Heart right ventricle (tissue), 16 donors: ENCODE measurements at regions not wholly inside any gene's neighbourhood (a gene's known extent, or its start where the extent isn't known, plus 50 kb on each side); places are given as distances from the start of the nearest gene placed in this dataset.

Experiments used
- ATAC-seq, 8 donors: fragments of 200-7000 bp; cut with Tn5 transposase; one replicate each; pipeline ENCODE4 v1.9.1; 2020; ENCODE audit warnings: mild to moderate bottlenecking in 8 of 8, moderate library complexity in 8 of 8, moderate number of reproducible peaks in 1 of 8
- DNase-seq, 2 donors: peaks; one replicate each; pipeline ENCODE4 v3.0.0-alpha.2; 2020
- H3K27ac ChIP-seq, 10 donors: fragments of 200-600 bp; sonication (generic) in 2 of 10; one replicate each; pipeline versions ENCODE4 v1.5.0 to v1.8.0; 2020 to 2022; ENCODE audit warnings: mild to moderate bottlenecking in 3 of 10
- H3K27me3 ChIP-seq, 7 donors: fragments of 200-600 bp; one replicate each; pipeline ENCODE4 v1.8.0; 2021 to 2022; ENCODE audit warnings: mild to moderate bottlenecking in 2 of 7
- H3K36me3 ChIP-seq, 9 donors: fragments of 200-600 bp; sonication (generic) in 1 of 9; one replicate each; pipeline versions ENCODE4 v1.5.0 to v1.8.0; 2020 to 2022; ENCODE audit warnings: mild to moderate bottlenecking in 2 of 9
- H3K4me1 ChIP-seq, 9 donors: fragments of 200-600 bp; sonication (generic) in 1 of 9; one replicate each; pipeline versions ENCODE4 v1.5.0 to v1.8.0; 2020 to 2022; ENCODE audit warnings: mild to moderate bottlenecking in 4 of 9
- H3K4me3 ChIP-seq, 10 donors: fragments of 200-600 bp; sonication (generic) in 2 of 10; one replicate each; pipeline versions ENCODE4 v1.5.0 to v1.8.0; 2020 to 2022; ENCODE audit warnings: mild to moderate bottlenecking in 7 of 10, moderate library complexity in 2 of 10
- H3K9me3 ChIP-seq, 11 donors: fragments of 200-600 bp in 10 of 11; sonication (generic) in 2 of 11; one replicate each; pipeline versions ENCODE4 v1.5.0 to v1.8.0; 2013 to 2022; ENCODE audit warnings: mild to moderate bottlenecking in 2 of 11, control low read depth in 1 of 11, moderate library complexity in 1 of 11
- CTCF ChIP-seq, 9 donors: fragments of 200-600 bp; sonication (generic) in 2 of 9; IDR thresholded peaks; one replicate each; pipeline versions ENCODE4 v1.5.0 to v1.8.0; 2021 to 2022; ENCODE audit warnings: antibody characterized with exemption in 9 of 9, mild to moderate bottlenecking in 5 of 9, moderate library complexity in 1 of 9
- WGBS, 2 donors: extraction: QIAGEN DNeasy Blood & Tissue Kit; methylation state at CpG; one replicate each; pipeline ENCODE4 v1.1.7; 2013; ENCODE audit warnings: inconsistent platforms in 1 of 2; 5-methylcytosine and 5-hydroxymethylcytosine counted together
- intact Hi-C, 10 donors: fragments of 100-400 bp; cut with DNase I; formaldehyde crosslinking; loops; one replicate each; pipeline versions ENCODE4 v1.11.1 to v1.14.2; 2022
- donor health status: Arrhythmogenic right ventricular cardiomyopathy.
- donor health status: ischemic (EF 13 %, LVEDD 7.1; RV severe dilation, severe dysfunction).
- donor health status: healthy with polysubstance abuse.
- donor health status: DM: no; HTN: yes; CAD: no.
- donor health status: DM: no; HTN: no; CAD: no.
- donor health status: ischemic (EF 25% LVEDD 6.9; RV normal size, moderate dysfunction).
- donor health status: ischemic (EF 25% LVEDD 5.7; RV mildly dilated, moderate dysfunction).
- donor health status: healthy.
- donor health status: DM: yes; HTN: yes; CAD: no.
- donor health status: Ischemic cardiomyopathy.
- donor health status: ischemic (EF 35%, LVEDD 5.7; RV mildly dilated, moderate dysfunction).
- donor health status: nonischemic (EF 11% LVEDD 7.7; RV severe dilation, severe dysfunction).
- donor health status: DM: yes; HTN: yes; CAD: no.
- donor health status: PGD.
- donor health status: ischemic (EF 29% LVEDD 5.4; RV normal size, mild dysfunction).
- donor health status: nonischemic (EF 23%, LVEDD 6.1; RV moderate dilation, normal function).

GRCh38 chr22:19578180-19579004 lies 54.2 kb upstream of the CLDN5 start:
- DNase-seq, result no peak
- TF ChIP-seq CTCF (IDR thresholded peaks at IDR 0.05), result no peak
- intact Hi-C loops, result loop anchor here in 5 of 10 donors (5.0 to 10.0 kb wide), 5 partner anchors 39 to 56 kb away; partner anchors contain the start of gene CLDN5 (in 3 of the 5)
- Histone ChIP-seq H3K36me3 (no peaks in the 10 kb centered on the region), H3K4me1 (peaks cover 4 to 42% (median 32%) of the 10 kb centered on the region in 9 donors), H3K4me3 (no peak overlapping the region), H3K27me3 (peaks cover 0 to 20% (median 0%) of the 10 kb centered on the region in 7 donors), H3K9me3 (no peaks in the 10 kb centered on the region), H3K27ac (peak overlapping the region; percentile 17 to 80 (median 68))
- 80 to 82% methylated on average over 11 of the region's 11 CpGs for WGBS, 2 donors
- no peak for ATAC-seq

DNA sequence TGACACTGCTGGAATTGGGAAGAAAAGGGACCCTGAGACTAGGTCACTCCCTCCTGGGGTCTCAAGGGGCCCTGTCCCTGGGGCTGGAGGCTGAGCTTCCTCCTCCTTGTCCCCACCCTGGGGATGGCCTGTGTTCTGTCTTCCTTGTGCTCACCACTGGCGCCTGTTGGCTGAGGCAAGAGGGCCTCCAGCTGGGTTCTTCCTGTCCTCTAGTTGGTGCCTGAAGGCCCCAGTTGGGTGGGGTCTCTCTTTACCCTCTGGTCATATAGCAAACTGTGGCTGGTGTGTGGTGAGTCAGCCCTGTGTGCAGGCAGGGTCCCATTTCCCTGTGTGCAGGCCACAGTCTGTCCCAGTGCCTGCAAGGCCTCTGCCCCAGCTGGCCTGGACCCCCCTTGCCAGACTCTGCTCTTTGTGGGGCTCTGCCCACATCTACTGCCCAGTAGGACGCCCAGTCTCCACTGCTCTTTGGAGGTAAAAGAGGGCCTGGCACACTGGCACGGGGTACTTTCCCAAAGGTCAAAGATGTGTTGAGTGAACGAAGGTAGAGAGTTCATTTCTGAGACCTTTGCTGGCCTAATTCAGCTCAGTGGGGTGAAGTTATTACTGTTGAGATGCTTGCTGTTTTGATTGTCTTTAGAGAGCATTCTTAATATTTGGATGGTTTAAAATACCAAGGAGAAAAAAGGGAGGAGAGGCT lies 55.1 kb upstream of the CLDN5 start:
- peak overlapping the region; percentile 17 to 80 (median 66) for H3K27ac ChIP-seq
- no peaks in the 10 kb centered on the region for H3K36me3 ChIP-seq
- DNase-seq (no peak), ATAC-seq (peak in 3 of 8 donors; percentile 14 to 16 (median 15))
- H3K27me3 ChIP-seq, result peaks cover 0 to 20% (median 0%) of the 10 kb centered on the region in 7 donors
- intact Hi-C loops, result loop anchor here in 5 of 10 donors (5.0 to 10.0 kb wide), 5 partner anchors 38 to 57 kb away; partner anchors contain the start of gene CLDN5 (in 3 of the 5)
- H3K4me1 ChIP-seq, result peaks cover 4 to 42% (median 32%) of the 10 kb centered on the region in 9 donors
- H3K4me3 ChIP-seq, result no peak overlapping the region
- no peaks in the 10 kb centered on the region for H3K9me3 ChIP-seq
- no peak for TF ChIP-seq CTCF (IDR thresholded peaks at IDR 0.05)
- 80 to 85% methylated on average over 4 of the region's 4 CpGs for WGBS, 2 donors

GRCh38 chr22:19579880-19580279 lies 55.7 kb upstream of the CLDN5 start:
- H3K9me3 ChIP-seq, result no peaks in the 10 kb centered on the region
- intact Hi-C loops, result loop anchor here in 5 of 10 donors (5.0 to 10.0 kb wide), 5 partner anchors 37 to 58 kb away; partner anchors contain the start of gene CLDN5 (in 3 of the 5)
- no peaks in the 10 kb centered on the region for H3K36me3 ChIP-seq
- WGBS, 2 donors, result 46 to 47% methylated on average over 12 of the region's 12 CpGs
- ATAC-seq (peak; percentile 68 to 93 (median 87)), DNase-seq (peak; percentile 34 to 68)
- H3K27ac ChIP-seq, result peak overlapping the region in 9 of 10 donors; percentile 17 to 80 (median 65)
- H3K4me1 ChIP-seq, result peaks cover 4 to 42% (median 32%) of the 10 kb centered on the region in 9 donors
- H3K27me3 ChIP-seq, result peaks cover 0 to 20% (median 0%) of the 10 kb centered on the region in 7 donors
- H3K4me3 ChIP-seq, result no peak overlapping the region
- no peak for TF ChIP-seq CTCF (IDR thresholded peaks at IDR 0.05)

DNA sequence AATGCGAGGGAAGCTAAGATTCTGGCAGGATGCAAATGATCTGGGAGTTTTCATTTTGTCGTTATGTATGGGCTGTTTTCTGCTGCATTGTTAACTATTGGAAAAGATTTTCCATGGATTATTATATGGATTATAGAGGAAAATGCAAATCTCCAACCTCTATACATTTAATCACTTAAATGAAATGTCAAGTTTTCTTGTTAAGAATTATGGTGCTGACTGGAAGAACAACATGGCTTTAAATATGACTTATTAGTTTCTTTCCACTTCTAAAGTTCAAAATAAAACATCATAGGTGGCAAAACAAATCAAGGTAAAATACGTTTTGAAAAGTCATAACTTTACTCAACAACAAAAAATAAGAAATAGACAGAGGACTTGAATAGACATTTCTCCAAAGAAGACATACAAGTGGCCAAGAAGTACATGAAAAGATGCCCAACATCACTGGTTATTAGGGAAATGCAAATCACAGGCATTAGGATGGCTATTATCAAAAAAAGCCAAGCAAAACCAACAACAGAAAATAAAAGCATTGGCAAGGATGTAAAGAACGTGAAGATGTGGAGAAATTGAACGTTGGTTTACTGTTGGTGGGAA lies 56.2 kb upstream of the CLDN5 start:
- ATAC-seq (no peak), DNase-seq (no peak)
- 68 to 75% methylated on average over 5 of the region's 5 CpGs for WGBS, 2 donors
- intact Hi-C loops, result no loop called here
- TF ChIP-seq CTCF (IDR thresholded peaks at IDR 0.05), result no peak
- Histone ChIP-seq H3K27ac (peak overlapping the region in 5 of 10 donors; percentile 19 to 67 (median 45)), H3K4me3 (no peak overlapping the region), H3K36me3 (no peaks in the 10 kb centered on the region), H3K27me3 (peaks cover 0 to 20% (median 0%) of the 10 kb centered on the region in 7 donors), H3K4me1 (peaks cover 4 to 42% (median 32%) of the 10 kb centered on the region in 9 donors), H3K9me3 (no peaks in the 10 kb centered on the region)
